ENCODE measurements at regions not wholly inside any gene's neighbourhood (a gene's known extent, or its start where the extent isn't known, plus 50 kb on each side); places are given as distances from the start of the nearest gene placed in this dataset.

GRCh38 chr12:123041811-123042655 lies 61.6 kb downstream of the ARL6IP4 start:
- DNase-seq (ENCODE audit: low spot score): peak; percentile 34

- peak; percentile 57 for DNase-seq (ENCODE audit: low spot score)
Measured at GRCh38 chr12:123041042-123041531, 60.6 kb downstream of the ARL6IP4 start.

- DNase-seq (ENCODE audit: low spot score): no peak
Measured at GRCh38 chr12:123040106-123040505, 59.6 kb downstream of the ARL6IP4 start.

- DNase-seq (ENCODE audit: low spot score): no peak
Measured at GRCh38 chr12:123038966-123039365, 58.5 kb downstream of the ARL6IP4 start.

GRCh38 chr12:123038486-123038885 lies 58.0 kb downstream of the ARL6IP4 start:
- no peak for DNase-seq (ENCODE audit: low spot score)

- no peak for DNase-seq (ENCODE audit: low spot score)
Measured at GRCh38 chr12:123037791-123038190, 57.3 kb downstream of the ARL6IP4 start.

- DNase-seq (ENCODE audit: low spot score): no peak
Measured at GRCh38 chr12:123036466-123037285, 56.2 kb downstream of the ARL6IP4 start.

- no peak for DNase-seq (ENCODE audit: low spot score)
Measured at GRCh38 chr12:123035841-123036240, 55.4 kb downstream of the ARL6IP4 start.

- peak; percentile 56 for DNase-seq (ENCODE audit: low spot score)
Measured at GRCh38 chr12:123034865-123035264, 54.4 kb downstream of the ARL6IP4 start.

GRCh38 chr12:123034022-123034541 lies 53.6 kb downstream of the ARL6IP4 start:
- no peak for DNase-seq (ENCODE audit: low spot score)

- no peak for DNase-seq (ENCODE audit: low spot score)
Measured at GRCh38 chr12:123033392-123034021, 53.0 kb downstream of the ARL6IP4 start.

GRCh38 chr12:123032736-123033391 lies 52.4 kb downstream of the ARL6IP4 start:
- DNase-seq (ENCODE audit: low spot score): no peak
